HG02884 (cell line): ENCODE measurements at regions not wholly inside any gene's neighbourhood (a gene's known extent, or its start where the extent isn't known, plus 50 kb on each side); places are given as distances from the start of the nearest gene placed in this dataset.
A peak's percentile ranks its signal among the peaks of the same experiment; 100 is the strongest.

Experiments used
- ATAC-seq: cut with Tn5 transposase; IDR thresholded peaks from one replicate; pipeline ENCODE4 v1.9.1; 2021; ENCODE audit warnings: mild to moderate bottlenecking, moderate library complexity; ENCODE audit not compliant: unreplicated experiment

DNA sequence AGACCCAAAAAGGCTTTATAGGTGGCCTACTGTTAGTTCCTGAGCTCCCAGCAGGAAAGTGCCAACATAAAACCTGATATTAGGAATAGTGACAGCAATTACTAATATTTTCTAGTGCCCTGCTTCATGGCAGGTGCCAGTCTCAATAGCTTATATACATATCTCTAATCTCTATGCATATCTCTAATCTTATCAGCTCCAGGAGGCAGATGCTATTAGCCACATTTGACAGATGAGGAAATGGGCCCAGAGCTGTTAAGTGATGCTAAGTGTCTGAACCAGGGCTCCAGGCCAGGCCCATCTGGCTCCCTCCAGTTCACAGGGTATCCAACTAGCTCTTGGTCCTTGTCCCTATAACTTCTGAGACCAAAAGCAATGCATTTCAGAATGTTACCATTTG, 142.5 kb downstream of the CHIC2 start:
- ATAC-seq, result no peak

DNA sequence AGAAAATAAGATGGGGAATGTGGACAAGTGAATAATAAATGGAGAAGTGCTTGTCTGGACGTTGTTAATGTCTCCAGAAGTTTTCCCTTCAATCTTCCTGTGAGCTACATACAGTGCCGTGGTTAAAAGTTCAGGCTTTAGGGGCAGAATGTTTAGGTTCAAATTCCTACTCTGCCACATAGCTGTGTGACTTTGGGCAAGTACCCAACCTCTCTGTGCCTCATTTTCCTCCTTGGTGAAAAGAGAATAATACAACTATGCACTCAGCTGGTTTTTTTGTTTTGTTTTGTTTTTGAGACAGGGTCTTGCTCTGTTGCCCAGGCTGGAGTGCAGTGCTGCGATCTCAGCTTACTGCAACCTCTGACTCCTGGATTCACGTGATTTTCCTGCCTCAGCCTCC, 143.5 kb downstream of the CHIC2 start:
- no peak for ATAC-seq

DNA sequence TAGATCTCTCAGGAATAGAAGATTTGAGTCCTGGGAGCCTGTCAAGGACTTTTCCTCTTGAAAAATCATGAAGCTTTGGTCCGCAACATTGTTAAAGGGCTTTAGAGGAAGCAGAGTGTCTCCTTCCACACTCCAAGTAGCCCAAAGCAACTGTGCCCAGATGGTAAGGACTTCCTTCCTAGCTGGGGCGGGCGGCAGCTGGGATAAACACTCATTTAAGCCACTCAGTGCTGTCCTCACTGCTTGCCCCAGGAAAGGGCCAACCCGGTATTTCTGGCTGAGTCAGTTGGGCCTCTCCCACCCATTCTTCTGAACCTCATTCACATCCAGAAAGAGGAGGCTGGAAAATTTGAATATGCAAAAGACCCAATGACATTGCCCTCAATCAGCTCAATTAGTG, 144.3 kb downstream of the CHIC2 start:
- ATAC-seq, result no peak

DNA sequence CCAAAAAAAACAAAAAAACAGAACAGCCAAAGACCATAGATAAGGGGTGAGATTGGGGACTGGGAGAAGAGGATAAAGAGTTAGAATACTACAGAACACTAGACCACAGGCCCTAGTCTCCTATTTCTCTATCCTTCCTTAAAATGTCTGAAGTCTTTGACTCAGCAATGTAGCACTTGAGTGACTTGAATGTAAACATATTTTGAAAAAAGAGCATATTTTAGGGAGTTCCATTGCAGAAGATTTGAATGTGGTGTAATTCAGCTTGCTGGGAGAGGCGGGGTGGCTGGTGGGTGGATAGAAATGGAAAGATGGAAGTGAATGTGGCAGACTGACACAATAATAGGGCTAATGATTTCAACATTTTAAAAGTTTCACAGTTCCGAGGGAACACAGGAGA, 144.9 kb downstream of the CHIC2 start:
- ATAC-seq, result no peak

DNA sequence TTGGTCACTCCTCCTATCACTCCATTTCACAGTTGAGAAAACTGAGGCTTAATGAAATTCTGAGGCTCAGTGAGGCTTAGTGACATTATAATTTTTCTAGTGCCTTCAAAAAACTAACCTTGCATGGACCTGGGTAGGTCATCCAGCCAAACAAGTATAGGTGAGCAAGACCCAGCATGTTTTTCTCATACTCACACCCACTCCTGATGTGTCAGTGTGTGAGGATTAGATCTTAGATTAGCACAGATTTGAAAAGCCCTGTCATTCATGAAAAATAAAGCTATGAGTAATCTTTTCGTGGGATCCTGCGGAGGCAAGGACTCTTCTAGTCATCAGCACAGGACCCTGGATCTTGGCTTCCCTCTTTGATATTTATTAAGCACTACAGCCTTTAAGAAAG, 146.7 kb downstream of the CHIC2 start:
- ATAC-seq, result no peak

DNA sequence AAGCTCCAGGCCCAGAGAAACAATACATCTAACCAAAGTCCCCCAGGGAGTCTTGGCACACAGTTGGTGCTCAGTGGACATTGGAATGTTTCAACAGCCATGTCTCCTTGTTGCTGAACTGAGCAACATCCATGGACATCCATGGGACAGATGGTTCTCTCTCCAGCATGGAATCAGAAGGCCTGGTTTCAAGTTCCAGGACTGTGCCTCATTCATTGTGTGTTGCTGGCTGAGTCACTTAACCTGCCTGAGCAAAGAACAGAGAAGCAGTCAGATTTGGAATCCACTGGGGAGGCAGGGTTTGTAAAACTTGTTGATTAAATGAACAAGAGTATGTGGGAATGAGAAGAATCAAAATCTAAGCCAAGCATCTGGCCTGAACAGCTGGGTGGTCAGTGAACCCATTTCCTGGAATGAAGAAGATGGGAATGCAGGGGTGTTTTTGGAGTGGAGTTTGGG, 147.9 kb downstream of the CHIC2 start:
- ATAC-seq, result no peak

DNA sequence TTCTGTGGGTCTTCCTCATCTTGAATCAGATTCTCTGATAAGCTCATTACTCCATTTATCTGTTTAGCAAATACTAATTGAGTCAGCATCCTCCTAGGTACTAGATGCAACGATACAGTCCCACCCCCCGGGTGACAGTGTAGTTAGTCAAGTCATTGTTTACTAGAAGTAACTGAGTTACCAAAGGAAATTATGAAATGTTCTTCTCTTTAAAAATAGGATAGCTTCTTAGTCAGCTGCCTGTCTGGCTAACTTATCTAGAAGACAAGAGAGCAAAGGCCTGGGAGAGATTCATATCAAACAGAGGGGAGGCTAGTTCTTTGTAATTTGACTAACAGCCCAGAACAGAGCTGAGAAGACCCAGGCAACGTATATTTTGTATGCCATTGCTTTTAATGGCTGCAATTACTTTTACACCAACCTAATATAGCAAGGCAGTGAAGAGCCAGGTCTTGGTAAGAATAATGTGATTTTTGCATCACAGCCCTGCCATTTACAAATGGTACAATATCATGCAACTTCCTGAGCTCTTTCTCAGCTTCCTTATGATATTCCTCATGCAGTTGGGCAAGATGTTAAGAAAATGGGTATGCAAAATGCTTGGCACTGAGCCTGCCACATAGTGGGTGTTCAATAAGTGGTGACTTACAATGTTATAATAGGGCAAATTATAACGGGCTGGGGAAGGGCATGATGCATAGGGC, 149.9 kb downstream of the CHIC2 start:
- no peak for ATAC-seq

DNA sequence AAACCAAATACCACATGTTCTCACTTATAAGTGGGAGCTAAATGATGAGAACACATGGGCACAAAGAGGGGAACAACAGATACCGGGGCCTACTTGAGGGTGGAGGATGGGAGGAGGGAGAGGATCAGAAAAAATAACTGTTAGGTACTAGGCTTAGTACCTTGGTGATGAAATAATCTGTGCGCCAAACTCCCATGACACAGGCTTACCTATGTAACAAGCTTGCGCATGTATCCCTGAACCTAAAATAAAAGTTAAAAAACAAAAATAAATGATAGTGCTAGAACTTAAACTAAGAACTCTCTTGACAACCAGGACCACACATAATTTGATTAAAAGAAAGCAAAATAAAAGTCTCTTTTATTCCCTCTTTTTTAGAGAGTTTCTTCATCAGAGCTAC, 150.6 kb downstream of the CHIC2 start:
- ATAC-seq, result no peak

DNA sequence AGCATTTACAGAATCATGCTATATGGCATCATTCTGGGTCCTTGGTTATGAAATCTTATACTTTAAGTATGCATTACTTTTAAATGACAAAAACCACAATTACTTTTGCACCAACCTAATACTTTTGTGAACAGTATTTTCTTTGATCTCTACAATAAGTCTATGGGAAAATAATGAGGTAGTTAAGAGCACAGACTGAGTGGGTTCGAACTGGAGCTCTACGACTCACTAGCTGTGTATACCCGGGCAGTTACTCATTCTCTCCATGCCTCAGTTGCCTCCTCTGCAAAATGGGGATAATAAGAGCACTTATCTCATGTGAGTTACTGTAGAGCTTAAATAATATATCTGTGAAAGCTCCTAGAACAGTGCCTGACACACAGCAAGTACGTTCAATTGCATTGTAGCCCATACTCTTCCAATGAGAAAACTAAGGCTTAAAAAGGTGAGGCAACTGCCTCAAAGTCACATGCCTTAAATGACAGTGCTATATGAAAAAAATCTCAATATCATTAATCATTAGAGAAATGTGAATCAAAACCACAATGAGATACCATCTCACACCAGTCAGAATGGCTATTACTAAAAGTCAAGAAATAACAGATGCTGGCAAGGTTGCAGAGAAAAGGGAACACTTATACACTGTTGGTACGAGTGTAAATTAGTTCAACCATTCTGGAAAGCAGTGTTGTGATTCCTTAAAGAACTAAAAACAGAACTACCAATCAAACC, 151.5 kb downstream of the CHIC2 start:
- no peak for ATAC-seq

DNA sequence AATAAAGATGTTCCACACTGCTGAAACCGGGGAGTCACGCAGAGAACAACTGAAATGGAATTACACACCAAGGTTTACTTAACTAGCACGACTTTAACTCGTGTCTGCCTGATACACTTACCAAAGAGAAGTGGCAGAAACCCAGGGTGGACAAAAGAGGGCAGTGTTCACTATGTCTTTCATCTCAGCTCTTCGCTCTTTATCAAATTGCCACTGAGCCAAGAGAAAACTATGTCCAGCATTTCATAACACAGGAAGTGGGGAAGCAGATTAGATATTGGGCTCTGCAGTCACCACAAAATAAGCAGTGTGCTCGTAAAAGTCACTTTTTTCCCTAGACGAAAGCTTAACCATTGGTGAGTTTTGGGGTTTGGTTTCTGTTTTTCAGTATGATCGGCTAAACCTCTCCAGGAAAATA, 155.7 kb downstream of the CHIC2 start:
- no peak for ATAC-seq

DNA sequence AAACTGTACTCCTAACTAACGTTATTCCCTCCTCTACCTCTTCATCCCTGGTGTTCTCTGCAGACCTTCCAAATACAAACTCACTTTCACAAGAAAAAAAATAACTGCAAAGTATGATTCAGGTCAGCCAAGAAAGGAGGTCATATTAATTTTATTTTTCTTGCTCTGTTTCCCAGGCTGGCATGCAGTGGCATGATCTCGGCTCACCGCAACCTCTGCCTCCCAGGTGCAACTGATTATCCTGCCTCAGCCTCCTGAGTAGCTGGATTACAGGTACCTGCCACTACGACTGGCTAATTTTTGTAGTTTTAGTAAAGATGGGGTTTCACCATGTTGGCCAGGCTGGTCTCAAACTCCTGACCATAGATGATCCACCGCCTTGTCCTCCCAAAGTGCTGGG, 156.6 kb downstream of the CHIC2 start:
- no peak for ATAC-seq

DNA sequence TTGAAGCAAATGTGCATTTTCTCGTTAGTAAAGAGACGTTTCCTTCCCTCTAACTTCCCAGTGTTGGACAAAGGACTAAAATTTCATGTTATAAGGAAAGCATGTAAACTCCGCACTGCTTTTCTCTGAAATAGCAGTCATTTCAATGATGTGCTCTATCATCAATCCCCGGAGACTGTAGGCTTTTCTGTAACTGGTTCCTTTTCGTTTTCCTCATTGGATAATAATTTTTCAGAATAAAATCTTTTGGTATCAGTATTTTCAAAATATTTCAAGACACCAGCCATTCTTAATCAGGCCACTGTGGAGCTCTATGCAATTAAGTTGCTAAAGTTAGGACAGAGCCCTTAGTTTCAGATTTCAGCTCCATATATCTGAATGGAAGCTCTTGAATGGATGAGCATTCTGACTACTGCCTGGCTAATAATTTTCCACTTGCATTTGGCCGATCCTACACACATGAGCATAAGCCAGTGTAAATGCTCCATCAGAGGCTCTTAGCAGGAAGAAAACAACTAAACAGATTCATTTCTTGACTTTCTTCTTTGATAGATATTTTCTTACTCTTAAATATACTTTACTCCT, 157.7 kb downstream of the CHIC2 start:
- no peak for ATAC-seq

DNA sequence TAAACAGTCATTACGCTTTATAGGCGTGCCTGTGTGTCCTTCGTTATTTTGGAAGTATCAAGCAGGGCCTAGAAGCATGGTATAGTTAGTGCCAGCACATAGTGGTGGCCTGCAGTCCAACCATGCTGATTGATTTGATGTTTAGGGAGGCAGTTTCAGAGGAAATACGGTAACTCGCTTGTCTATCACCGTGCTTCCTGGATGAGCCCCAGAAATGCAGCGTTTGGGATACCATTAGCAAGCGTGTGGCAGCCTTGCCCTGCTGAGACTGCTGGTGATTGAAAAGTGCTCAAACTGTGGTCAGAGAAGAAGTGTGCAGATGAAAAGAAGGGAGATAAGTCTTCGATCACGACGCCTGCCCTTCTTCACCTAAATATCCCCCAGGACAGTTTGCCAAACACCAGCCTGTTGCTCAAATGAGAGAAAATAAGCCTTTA, 158.4 kb downstream of the CHIC2 start:
- ATAC-seq, result peak; percentile 59

DNA sequence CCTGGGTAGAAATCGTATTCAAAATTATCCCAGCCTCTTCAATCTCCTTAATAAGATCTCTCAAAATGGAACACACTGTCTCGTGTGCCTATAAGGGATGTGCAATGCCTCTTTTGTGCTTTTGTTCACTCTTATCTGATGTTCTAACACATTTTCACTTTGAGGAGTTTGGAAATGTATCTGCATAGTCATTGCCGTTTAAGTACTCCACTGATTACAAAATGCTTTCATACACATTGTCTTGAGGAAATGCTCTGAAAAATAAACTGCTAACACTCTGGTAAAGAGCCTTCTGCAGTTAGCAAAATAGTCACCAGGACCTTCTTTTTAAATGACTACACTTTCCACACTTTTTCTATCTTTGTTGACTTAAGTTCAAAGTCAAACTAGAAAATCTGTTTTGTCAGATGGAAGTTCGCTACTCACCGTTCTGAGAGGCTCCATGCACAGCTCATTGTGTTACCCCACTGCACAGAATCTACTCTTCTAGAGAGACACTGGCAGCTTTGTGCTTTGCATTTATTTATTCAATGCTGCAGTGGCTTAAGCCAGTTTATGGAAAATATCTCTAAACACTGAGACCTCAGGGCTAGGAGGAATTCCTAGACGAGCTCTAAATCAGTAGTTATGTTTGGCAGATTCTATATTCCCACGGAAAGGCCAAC, 159.0 kb downstream of the CHIC2 start:
- ATAC-seq, result no peak

DNA sequence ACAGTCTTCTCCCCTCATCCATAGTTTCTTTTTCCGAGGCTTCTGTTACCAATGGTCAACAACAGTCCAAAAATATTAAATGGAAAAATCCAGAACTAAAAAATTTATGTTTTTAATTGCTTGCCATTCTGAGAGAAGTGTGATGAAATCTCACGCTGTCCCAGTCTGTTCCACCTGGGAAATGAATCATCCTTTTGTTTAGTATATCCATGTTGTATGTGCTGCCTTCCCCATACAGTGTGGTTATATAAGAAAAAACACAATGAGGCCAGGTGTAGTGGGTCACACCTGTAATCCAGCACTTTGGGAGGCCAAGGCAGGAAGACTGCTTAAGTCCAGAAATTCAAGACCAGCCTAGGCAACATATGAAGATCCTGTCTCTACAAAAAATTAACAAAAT, 161.6 kb downstream of the CHIC2 start:
- ATAC-seq, result no peak

DNA sequence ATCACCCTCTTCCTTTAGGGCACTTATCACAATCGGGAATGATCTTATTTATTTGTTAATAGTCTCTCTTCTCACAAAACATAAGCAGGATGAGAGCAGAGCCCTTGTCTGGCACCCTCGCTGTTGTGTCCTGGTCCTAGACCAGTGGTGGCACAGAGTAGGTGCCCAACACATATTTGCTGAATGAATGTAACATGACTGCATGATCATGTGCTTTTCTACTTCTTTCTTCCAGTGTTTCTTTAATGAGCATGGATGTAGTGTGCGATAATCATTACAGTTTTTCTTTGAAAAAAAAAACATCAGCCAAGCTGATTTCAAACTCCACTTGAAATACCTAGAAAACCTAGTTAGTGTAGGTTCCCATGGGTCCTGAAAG, 164.1 kb downstream of the CHIC2 start:
- ATAC-seq, result no peak

DNA sequence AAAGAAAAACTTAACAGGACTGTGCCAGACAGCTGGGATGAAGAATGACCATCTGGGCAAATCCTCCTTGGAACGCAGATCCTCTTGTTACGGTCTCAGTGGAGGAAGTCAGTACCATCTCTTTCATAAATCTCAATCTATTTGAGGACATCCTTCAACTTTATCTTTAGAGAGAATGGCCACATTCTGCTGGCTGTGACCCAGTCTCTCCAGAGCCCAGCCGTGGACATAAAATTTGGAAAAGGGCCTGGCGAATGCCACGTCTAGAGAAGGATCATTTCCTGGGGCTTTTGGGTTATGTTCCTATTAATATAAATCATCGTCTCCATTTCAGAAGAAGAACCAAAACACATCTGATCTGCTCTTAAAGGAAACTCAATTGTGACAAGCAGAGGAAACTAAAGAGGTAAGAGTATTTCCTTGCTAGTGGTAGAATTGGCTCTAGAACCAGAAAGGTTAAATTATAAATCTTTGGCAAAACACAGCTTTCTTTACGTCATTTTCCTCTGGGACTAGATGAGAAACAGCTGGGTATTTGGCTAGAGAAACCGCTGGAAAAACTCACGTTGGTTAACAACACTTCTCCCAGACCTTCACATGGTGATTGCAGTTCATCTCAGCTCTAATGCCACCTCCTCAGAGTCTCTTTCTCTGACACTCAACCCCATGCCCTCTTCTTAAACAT, 164.7 kb downstream of the CHIC2 start:
- no peak for ATAC-seq

DNA sequence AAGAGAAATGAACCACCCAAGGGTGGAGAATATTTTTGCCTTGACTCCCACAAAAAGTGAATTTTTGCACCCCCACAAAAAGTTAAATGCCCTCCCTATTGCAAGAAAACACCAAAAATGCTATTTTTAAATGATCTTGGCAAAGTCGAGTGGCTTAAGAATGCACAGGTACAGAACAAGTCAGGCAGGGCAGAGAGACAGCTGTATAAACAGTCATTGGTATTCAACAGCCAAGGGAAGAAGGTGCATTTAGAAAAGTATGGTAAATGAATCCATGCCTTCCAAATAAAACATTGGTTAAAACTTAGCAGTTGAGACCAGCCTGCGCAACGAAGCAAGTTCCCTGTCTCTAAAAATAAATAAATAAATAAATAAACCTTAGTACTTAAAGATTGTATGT, 169.3 kb downstream of the CHIC2 start:
- ATAC-seq, result no peak

DNA sequence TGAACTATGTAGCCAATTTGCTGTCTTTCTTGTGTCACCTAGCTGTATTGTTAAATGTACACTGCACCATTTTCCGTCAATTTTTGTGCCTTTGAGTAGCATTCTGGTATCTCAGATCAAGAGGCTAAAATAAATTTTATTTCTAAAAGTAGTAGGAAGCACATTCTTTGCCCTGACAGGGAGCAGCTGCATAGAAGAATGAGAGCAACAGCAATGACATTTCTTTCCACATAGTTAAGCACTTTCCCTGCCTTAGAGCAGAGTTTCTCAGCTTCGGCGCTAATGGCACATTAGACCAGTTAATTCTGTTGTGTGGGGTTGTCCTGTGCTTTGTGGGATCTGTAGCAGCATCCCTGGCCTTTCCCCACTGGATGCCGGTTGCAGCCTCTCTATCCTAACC, 173.9 kb downstream of the CHIC2 start:
- ATAC-seq, result no peak

DNA sequence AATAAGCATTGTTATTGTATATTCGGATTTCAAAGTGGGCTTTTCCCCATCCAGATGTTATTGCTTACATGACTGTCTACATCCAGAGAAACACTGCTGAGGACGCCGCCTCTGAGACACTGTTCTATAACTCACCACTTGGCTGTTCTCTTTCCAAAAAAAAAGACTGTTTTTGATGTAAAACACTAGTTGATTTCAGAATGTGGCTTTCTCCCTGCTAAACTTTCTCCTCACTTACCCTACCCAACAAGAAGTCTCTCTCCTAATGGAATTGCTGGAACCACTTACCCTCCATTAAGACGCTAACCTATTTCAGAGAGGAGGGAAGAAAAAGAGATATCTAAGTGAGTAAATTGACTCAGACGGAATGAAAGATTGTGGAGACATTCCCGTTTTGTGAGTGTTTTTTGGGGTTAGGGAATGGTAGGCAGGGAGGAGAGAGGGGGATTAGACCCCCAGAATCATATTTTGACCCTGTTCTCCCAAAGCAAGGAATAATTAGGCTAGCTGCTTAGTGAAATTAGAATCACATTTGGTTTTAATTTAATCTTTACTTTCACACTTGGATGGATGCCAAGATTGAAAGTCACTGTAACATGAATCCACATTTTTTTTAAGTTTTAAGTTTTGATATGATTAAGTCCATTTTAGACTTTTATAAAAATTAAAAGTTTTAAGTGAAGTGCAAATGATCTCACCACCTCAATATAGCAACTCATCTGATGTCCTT, 174.9 kb downstream of the CHIC2 start:
- no peak for ATAC-seq
